ENCODE measurements at regions not wholly inside any gene's neighbourhood (a gene's known extent, or its start where the extent isn't known, plus 50 kb on each side); places are given as distances from the start of the nearest gene placed in this dataset.

- H3K4me3 ChIP-seq, result no peak overlapping the region
- no peaks in the 10 kb centered on the region for H3K4me1 ChIP-seq
- H3K9me3 ChIP-seq, result no peaks in the 10 kb centered on the region
- DNase-seq (ENCODE audit: extremely low spot score in 2 of 2), result no peak
- H3K27me3 ChIP-seq, result no peaks in the 10 kb centered on the region
- TF ChIP-seq POLR2A (IDR thresholded peaks at IDR 0.05), result no peak
- no peak for TF ChIP-seq CTCF (IDR thresholded peaks at IDR 0.05)
- no peak for TF ChIP-seq POLR2AphosphoS5 (IDR thresholded peaks at IDR 0.05; ENCODE audit: insufficient read depth in 1 of 2, low read depth in 1 of 2)
- intact Hi-C loops (cut with DNase I), result no loop called here
- H3K36me3 ChIP-seq, result no peaks in the 10 kb centered on the region
- H3K27ac ChIP-seq, result no peak overlapping the region
Measured at GRCh38 chr9:26148128-26148527, 469.9 kb upstream of the TUSC1 start.

- intact Hi-C loops (cut with DNase I), result no loop called here
- H3K27ac ChIP-seq, result no peak overlapping the region
- no peaks in the 10 kb centered on the region for H3K27me3 ChIP-seq
- DNase-seq (ENCODE audit: extremely low spot score in 2 of 2), result no peak
- TF ChIP-seq CTCF (IDR thresholded peaks at IDR 0.05) (no peak), POLR2A (IDR thresholded peaks at IDR 0.05) (no peak), POLR2AphosphoS5 (IDR thresholded peaks at IDR 0.05; ENCODE audit: insufficient read depth in 1 of 2, low read depth in 1 of 2) (no peak)
- H3K9me3 ChIP-seq, result no peaks in the 10 kb centered on the region
- no peaks in the 10 kb centered on the region for H3K4me1 ChIP-seq
- H3K4me3 ChIP-seq, result no peak overlapping the region
- no peaks in the 10 kb centered on the region for H3K36me3 ChIP-seq
Measured at GRCh38 chr9:26145938-26146337, 467.7 kb upstream of the TUSC1 start.

DNA sequence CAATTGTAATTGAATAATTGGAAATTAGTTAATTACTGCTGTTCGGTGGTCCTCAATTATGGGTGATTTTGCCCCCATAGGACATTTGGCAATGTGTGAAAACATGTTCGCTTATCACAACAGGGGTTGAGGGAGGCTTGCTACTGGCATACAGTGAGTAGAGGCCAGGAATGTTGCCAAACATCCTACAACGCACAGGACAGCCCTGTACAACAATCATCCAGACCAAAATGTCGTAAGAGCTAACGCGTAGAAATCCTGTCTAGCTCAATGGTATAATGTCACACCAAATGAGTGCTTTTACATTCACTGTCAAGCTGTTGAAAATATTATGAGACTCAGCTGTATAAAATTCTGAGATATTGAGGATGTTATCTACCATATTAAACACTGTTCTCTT is 464.4 kb upstream of the TUSC1 start:
- Histone ChIP-seq H3K36me3 (no peaks in the 10 kb centered on the region), H3K27ac (no peak overlapping the region), H3K9me3 (no peaks in the 10 kb centered on the region), H3K4me3 (no peak overlapping the region), H3K27me3 (no peaks in the 10 kb centered on the region), H3K4me1 (no peaks in the 10 kb centered on the region)
- DNase-seq (ENCODE audit: extremely low spot score in 2 of 2), result no peak
- intact Hi-C loops (cut with DNase I), result no loop called here
- TF ChIP-seq POLR2A (IDR thresholded peaks at IDR 0.05) (no peak), CTCF (IDR thresholded peaks at IDR 0.05) (no peak), POLR2AphosphoS5 (IDR thresholded peaks at IDR 0.05; ENCODE audit: insufficient read depth in 1 of 2, low read depth in 1 of 2) (no peak)

DNA sequence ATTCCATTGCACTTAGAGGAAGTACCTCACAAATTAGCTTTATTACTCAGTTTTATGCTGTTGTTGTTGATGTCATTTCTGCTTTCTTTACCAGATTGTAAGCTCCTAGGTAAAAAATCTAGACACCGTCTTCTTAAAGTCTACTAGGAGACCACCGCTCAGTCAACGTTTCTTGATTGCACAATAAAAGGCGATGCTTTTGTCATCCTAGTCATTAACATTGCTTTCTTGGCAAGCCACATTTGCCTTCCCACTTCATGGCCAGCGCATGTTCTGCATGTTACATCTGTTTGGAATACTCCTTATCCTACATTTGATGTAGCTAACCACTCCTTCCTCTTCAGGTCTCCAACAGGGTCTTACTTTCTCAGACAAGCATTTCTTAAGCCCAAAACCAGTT is 464.0 kb upstream of the TUSC1 start:
- H3K36me3 ChIP-seq, result no peaks in the 10 kb centered on the region
- H3K27ac ChIP-seq, result no peak overlapping the region
- intact Hi-C loops (cut with DNase I), result no loop called here
- H3K27me3 ChIP-seq, result no peaks in the 10 kb centered on the region
- DNase-seq (ENCODE audit: extremely low spot score in 2 of 2), result no peak
- H3K4me1 ChIP-seq, result no peaks in the 10 kb centered on the region
- H3K9me3 ChIP-seq, result no peaks in the 10 kb centered on the region
- TF ChIP-seq POLR2A (IDR thresholded peaks at IDR 0.05) (no peak), POLR2AphosphoS5 (IDR thresholded peaks at IDR 0.05; ENCODE audit: insufficient read depth in 1 of 2, low read depth in 1 of 2) (no peak), CTCF (IDR thresholded peaks at IDR 0.05) (no peak)
- H3K4me3 ChIP-seq, result no peak overlapping the region

DNA sequence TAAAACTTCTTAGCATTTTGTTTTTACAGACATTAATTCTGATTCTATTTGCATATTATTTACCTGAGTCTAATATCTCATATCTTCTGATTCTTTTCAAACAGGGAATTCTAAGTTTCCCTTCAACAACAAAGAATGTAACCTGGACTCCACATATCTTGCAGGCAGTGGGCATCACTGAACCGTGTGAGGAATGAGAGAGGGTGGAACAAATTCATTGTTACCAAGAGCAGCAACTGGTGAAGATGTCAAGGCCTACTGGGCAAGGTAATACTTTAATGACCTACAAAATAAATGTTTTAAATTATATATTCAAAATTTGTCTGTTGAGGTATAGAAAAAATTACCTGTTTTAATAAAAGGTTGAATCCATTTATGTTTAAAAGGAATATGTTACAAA is 455.3 kb upstream of the TUSC1 start:
- no peak overlapping the region for H3K4me3 ChIP-seq
- intact Hi-C loops (cut with DNase I), result no loop called here
- H3K9me3 ChIP-seq, result no peaks in the 10 kb centered on the region
- H3K27ac ChIP-seq, result no peak overlapping the region
- TF ChIP-seq POLR2AphosphoS5 (IDR thresholded peaks at IDR 0.05; ENCODE audit: insufficient read depth in 1 of 2, low read depth in 1 of 2), result no peak
- TF ChIP-seq CTCF (IDR thresholded peaks at IDR 0.05), result no peak
- TF ChIP-seq POLR2A (IDR thresholded peaks at IDR 0.05), result no peak
- H3K4me1 ChIP-seq, result no peaks in the 10 kb centered on the region
- DNase-seq (ENCODE audit: extremely low spot score in 2 of 2), result no peak
- H3K27me3 ChIP-seq, result no peaks in the 10 kb centered on the region
- H3K36me3 ChIP-seq, result no peaks in the 10 kb centered on the region
